ENCODE measurements at regions not wholly inside any gene's neighbourhood (a gene's known extent, or its start where the extent isn't known, plus 50 kb on each side); places are given as distances from the start of the nearest gene placed in this dataset.
"Not testable (repeated sequence)": the region's sequence is repeated elsewhere in the genome, so short reads cannot be mapped to it uniquely, and the experiment has no call there.

GRCh38 chr2:129189617-129190319, 789.7 kb upstream of the RAB6C start:
- DNase-seq: no peak

DNA sequence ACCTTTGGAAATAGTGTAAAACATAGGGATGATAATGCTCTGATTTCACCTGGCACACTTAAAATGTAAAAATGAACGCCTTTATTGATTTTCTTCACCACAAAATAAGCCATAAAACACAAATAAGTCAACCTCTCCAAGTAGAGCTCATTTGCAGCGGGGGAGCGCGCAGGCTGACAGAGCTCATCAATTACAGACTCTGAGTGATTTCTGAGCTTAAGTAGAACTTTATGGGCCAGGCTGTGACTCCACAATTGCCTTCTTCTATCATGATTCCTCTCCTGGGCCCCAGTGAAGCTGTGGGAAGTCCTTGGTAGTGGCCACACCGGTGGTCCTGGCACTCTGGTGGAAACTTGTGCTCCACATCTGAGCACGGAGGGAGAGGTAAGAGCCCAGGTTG, 789.0 kb upstream of the RAB6C start:
- no peak for DNase-seq

GRCh38 chr2:129191530-129191929, 787.9 kb upstream of the RAB6C start:
- DNase-seq: no peak

DNA sequence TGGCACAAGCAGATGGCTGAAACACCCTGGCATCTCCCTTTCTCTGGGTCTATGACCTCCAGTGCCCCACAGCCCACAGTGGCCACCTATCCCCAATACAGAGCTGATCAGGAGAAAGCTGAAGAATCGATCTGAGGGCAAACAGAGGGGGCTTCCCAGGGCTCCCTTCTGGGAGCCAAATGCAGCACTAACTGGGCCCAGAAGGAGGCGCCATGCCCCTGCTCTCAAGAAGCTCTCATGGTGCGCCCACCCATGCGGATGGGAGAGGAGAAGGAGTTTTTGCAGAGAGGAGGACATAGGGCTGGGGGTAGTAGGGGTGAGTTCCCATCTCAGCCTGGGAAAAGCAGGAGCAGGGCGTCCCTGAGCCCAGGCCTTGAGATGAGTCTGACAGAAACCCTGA, 787.3 kb upstream of the RAB6C start:
- no peak for DNase-seq

DNA sequence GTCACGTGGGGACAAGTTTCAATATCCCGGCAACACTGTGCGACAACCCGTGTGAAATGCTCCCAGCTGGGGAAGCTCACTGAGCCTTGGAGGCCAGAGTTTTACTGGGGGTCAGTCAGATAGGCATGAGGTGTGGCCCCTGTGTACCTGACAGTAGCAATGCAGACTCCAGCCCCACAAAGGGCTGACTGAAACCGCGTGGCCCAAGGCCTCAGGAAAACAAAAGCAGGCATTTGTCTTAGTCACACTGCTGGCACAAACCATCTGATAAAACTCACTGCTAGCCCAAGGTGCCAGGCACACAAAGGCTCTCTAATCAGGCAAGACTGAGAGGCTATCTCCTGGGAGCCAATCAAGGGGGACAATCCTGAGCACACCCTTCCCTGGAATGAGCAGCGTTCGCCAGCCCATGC, 786.6 kb upstream of the RAB6C start:
- no peak for DNase-seq

- no peak for DNase-seq
Measured at GRCh38 chr2:129193961-129194360, 785.5 kb upstream of the RAB6C start.

GRCh38 chr2:129199501-129199900, 780.0 kb upstream of the RAB6C start:
- DNase-seq: no peak

DNA sequence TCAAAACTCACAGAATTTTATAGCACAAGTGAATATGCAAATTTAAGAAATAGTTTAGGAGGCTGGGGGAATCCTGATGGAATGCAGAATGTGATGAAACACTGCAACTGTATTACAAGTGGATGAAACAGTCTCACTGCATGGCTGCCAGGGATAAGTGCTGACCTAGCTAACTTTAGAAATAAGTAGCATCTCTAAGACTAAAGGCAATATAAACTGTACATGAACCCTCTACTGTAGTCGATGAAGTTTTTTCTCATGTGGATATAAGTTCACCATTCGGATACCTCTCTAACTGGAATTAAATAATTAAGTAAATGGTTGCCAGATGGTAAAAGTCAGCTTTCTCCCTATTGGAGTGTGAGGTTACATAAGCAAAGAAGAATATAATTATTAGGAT, 777.8 kb upstream of the RAB6C start:
- DNase-seq: no peak

GRCh38 chr2:129203331-129203730, 776.1 kb upstream of the RAB6C start:
- no peak for DNase-seq

GRCh38 chr2:129204581-129204980, 774.9 kb upstream of the RAB6C start:
- DNase-seq: not testable (repeated sequence)

DNA sequence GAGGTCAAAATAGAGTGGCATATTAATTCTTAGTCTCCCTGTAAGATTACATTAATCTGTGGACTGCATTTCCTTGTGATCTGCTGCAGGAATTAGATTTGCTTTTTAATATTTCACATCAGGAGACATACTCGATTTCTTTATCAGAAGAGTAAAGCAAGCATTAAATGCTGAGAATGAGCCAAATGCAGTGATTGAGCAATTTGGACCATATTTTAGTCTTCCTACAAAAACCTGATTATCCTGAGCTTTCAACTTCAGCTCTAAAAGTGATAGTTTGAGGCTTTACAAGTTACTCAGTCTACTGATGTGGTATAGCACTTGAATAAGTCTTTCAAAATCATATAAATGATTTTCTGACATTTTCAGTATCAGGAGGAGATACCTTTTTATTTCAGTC, 774.3 kb upstream of the RAB6C start:
- no peak for DNase-seq

GRCh38 chr2:129205766-129206165, 773.7 kb upstream of the RAB6C start:
- DNase-seq: no peak

DNA sequence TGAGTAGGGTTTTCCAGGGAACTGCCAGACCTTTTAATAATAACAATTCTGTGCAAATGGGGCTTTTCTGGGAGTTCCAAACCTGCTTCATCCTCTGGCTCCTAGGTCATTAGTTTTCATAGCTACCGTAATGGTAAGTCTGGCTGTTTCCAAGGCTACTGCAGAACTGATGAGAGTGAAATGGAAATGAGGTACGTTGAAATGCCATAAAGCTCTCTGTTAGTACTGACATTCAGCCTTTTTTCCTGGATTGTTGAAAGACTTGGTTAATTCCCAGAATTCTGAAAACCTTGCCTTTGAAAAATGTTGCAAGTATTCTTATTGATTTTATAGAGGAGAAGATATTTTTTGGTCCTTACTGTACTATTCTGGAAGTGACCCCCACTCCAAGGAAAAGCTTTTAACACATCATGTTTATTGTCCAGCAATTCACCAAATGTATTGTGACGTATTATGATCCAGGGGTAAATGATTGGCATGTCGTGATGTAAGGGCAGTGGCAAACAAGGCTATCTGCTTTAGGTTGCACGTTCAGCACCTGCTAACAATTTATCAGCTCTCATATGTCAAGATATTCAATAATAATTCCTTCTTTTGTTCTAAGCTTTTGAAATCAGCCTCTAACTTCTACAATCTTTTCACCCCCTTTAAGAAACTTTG, 767.0 kb upstream of the RAB6C start:
- no peak for DNase-seq

DNA sequence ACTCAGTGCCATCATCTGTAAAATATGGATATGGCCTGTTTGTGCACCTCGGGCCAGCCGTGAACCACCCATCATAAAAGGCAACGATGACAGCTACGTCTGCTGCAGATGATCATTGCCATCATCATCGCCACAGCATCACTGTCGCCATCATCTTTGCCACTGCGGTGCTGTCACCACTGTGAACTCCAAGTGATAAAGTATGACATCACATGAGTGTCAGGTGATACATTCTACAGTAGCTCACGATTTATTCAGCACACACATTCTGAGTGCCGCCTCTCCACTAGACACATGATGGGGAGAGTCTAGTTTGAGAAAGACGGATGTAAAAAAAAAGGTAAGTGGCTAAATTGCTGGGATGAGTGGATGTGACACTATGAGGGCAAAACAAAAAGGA, 755.4 kb upstream of the RAB6C start:
- DNase-seq: no peak

GRCh38 chr2:129224486-129224885, 755.0 kb upstream of the RAB6C start:
- DNase-seq: no peak

DNA sequence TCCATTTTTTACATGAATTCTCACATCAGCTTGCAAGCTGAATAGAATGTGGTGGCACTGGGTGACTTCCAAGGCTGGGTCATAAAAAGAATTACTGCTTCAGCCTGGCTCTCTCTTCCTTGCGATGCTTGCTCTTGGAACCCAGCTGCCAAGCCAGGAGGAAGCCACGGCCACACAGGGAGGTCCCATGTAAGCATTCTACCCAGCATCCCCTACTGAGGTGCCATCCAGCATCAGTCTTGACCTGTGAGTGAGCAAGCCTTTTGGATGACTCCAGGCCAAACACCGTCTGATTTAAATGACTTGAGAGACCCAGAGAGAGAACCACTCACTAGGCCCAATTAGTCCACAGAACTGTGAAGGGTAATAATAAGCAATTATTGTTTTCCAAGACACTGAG, 750.3 kb upstream of the RAB6C start:
- DNase-seq: no peak

- DNase-seq: no peak
Measured at GRCh38 chr2:129229830-129230441, 749.5 kb upstream of the RAB6C start.

DNA sequence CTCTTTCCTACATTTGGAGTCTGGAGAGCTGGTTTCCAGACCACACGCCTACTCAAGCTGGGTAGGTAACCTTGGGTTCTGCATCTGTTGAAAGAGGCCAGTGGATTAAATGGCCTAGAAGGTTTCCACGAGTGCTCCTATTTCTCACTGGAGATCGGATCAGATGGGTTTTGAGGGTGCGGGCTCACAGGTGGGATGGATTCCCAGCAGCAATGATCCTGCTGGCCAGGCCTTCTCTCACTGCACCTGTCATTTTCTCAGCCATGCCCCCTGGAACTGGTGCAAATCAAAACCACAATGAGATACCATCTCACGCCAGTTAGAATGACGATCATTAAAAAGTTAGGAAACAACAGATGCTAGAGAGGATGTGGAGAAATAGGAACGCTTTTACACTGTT, 747.5 kb upstream of the RAB6C start:
- no peak for DNase-seq

DNA sequence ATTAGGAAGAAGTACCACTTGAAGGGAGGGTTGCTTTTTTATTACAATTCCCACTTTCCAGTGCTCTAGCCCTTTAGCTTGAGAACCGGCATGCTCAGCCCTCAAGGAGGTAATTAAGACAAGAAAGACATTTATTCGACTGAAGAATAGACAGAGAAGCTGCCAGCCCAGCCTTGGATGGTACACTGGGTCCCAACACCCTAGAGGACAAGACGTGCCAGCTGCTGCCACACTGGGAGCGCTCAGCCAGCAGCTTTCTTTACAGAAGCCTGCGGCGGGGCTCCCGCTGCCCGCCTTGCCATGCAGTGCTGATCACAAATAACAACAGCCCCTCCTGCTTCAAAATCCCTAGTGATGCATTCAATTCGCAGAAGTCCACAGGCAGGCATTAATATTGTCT, 746.3 kb upstream of the RAB6C start:
- peak; percentile 83 for DNase-seq

DNA sequence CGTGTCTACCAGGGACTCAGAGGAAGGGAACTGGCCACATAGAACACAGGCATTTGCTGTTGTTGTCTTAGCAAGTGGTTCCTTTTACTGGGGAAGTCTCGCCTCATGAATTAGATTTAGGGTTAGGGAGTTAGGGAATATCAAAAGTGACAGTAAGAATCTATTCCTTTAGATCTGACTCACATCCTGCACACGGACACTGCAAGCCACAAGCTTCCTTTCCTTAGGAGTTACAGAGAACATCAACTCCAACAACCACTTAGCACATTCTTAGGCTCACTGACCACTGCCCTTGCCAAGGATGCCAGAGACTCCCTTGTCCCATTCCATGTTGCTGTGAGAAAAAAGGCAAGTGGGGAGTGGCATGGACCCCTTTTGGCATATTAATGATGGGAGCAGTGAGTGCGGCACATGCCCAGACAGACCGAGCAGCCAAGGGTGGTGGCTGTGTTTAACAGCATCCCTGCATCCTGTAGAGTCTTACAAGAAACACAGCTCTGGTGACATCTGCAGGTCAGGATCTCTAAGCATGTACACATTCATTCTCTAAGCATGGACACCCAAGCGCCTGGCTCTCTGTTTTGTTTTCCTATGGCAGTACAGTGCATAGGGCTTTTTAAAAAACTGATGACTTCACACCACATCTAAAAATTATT, 745.6 kb upstream of the RAB6C start:
- peak; percentile 28 for DNase-seq

- DNase-seq: no peak
Measured at GRCh38 chr2:129236601-129237000, 742.9 kb upstream of the RAB6C start.

GRCh38 chr2:129237966-129238725, 741.3 kb upstream of the RAB6C start:
- no peak for DNase-seq

DNA sequence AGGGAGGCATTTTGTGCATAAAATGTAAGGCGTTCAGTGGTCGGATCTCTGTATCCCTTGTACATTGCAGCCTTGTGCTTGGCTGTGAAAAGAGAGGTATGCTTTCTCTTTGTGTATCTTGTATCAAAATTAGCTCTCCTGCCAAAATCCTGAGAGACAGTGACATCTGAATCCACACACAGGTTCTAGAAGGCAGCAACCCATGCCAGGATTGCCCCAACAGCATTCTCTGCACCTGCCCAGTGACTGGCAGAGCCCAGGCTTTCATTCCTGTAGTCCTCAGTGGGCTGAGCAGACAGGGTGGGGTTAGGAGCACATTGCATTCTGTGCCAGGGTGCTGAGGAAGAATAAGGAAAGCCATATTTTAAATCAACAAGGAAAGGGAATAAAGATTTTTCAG, 740.3 kb upstream of the RAB6C start:
- DNase-seq: no peak

Measured in DMS79 (cell line).